SK-N-SH treated with all-trans-retinoic acid at 6 μM for 48 hours (cell line): ENCODE measurements at regions not wholly inside any gene's neighbourhood (a gene's known extent, or its start where the extent isn't known, plus 50 kb on each side); places are given as distances from the start of the nearest gene placed in this dataset.

Experiments
- ATAC-seq: fragments of 200-7000 bp; cut with Tn5 transposase; 3 replicates; pipeline ENCODE4 v1.9.1; 2020; ENCODE audit warnings: mild to moderate bottlenecking, moderate library complexity
- ARNTL ChIP-seq: fragments of 450-650 bp; formaldehyde crosslinking; IDR thresholded peaks from 2 replicates; pipeline ENCODE4 v1.5.0; 2020; ENCODE audit warnings: low read depth, mild to moderate bottlenecking, moderate library complexity, borderline replicate concordance
- BACH2 ChIP-seq: fragments of 250-450 bp; sonication (Bioruptor Pico); IDR thresholded peaks from 2 replicates; pipeline ENCODE4 v1.9.0; 2021; ENCODE audit warnings: mild to moderate bottlenecking, borderline replicate concordance
- CSDC2 ChIP-seq: fragments of 250-450 bp; sonication (Bioruptor Pico); IDR thresholded peaks from 2 replicates; pipeline ENCODE4 v1.5.0; 2020; ENCODE audit warnings: mild to moderate bottlenecking, moderate library complexity
- CSRNP3 ChIP-seq: fragments of 250-450 bp; sonication (Bioruptor Pico); IDR thresholded peaks from 2 replicates; pipeline ENCODE4 v1.5.1; 2021; ENCODE audit warnings: mild to moderate bottlenecking, moderate library complexity
- ESRRG ChIP-seq: fragments of 250-450 bp; sonication (Bioruptor Pico); IDR thresholded peaks from 2 replicates; pipeline ENCODE4 v1.6.1; 2021; ENCODE audit warnings: mild to moderate bottlenecking
- GLIS3 ChIP-seq: fragments of 250-450 bp; sonication (Bioruptor Pico); IDR thresholded peaks from 2 replicates; pipeline ENCODE4 v1.5.0; 2020; ENCODE audit warnings: mild to moderate bottlenecking, moderate library complexity
- OSR1 ChIP-seq: fragments of 250-450 bp; sonication (Bioruptor Pico); IDR thresholded peaks from 2 replicates; pipeline ENCODE4 v1.8.0; 2022; ENCODE audit warnings: moderate library complexity, mild to moderate bottlenecking, inconsistent platforms
- PATZ1 ChIP-seq: fragments of 250-450 bp; sonication (Bioruptor Pico); IDR thresholded peaks from 2 replicates; pipeline ENCODE4 v1.8.0; 2020; ENCODE audit warnings: mild to moderate bottlenecking, moderate library complexity, borderline replicate concordance
- POU6F1 ChIP-seq: fragments of 250-450 bp; sonication (Bioruptor Pico); IDR thresholded peaks from 2 replicates; pipeline ENCODE4 v1.8.0; 2021; ENCODE audit warnings: low read depth, mild to moderate bottlenecking, moderate library complexity, borderline replicate concordance
- PPARA ChIP-seq: fragments of 250-450 bp; sonication (Bioruptor Pico); IDR thresholded peaks from 2 replicates; pipeline ENCODE4 v1.5.0; 2020; ENCODE audit warnings: mild to moderate bottlenecking, borderline replicate concordance
- RARB ChIP-seq: fragments of 250-450 bp; sonication (Bioruptor Pico); IDR thresholded peaks from 2 replicates; pipeline ENCODE4 v1.8.0; 2021; ENCODE audit warnings: mild to moderate bottlenecking, moderate library complexity
- SNAI2 ChIP-seq: fragments of 250-450 bp; sonication (Bioruptor Pico); IDR thresholded peaks from 2 replicates; pipeline ENCODE4 v1.5.0; 2020; ENCODE audit warnings: mild to moderate bottlenecking, moderate library complexity
- TCF4 ChIP-seq: fragments of 250-450 bp; sonication (Bioruptor Pico); IDR thresholded peaks from 2 replicates; pipeline ENCODE4 v1.8.0; 2021; ENCODE audit warnings: mild to moderate bottlenecking, moderate library complexity, borderline replicate concordance
- TOX ChIP-seq: fragments of 250-450 bp; sonication (Bioruptor Pico); IDR thresholded peaks from 2 replicates; pipeline ENCODE4 v1.8.0; 2021; ENCODE audit warnings: mild to moderate bottlenecking, moderate library complexity, borderline replicate concordance
- TSHZ2 ChIP-seq: fragments of 250-450 bp; sonication (Bioruptor Pico); IDR thresholded peaks from 2 replicates; pipeline ENCODE4 v1.5.0; 2020; ENCODE audit warnings: mild to moderate bottlenecking, moderate library complexity
- ZC3H10 ChIP-seq: fragments of 250-450 bp; sonication (Bioruptor Pico); IDR thresholded peaks from 2 replicates; pipeline ENCODE4 v1.5.1; 2021; ENCODE audit warnings: mild to moderate bottlenecking, moderate library complexity
- ZFP3 ChIP-seq: fragments of 250-450 bp; sonication (Bioruptor Pico); IDR thresholded peaks from 2 replicates; pipeline ENCODE4 v1.5.0; 2020; ENCODE audit warnings: mild to moderate bottlenecking, moderate library complexity
- ZFP30 ChIP-seq: fragments of 450-650 bp; formaldehyde crosslinking; IDR thresholded peaks from 2 replicates; pipeline ENCODE4 v1.5.0; 2022; ENCODE audit warnings: mild to moderate bottlenecking, moderate library complexity
- ZNF565 ChIP-seq: fragments of 450-650 bp; formaldehyde crosslinking; conservative IDR thresholded peaks from 2 replicates; pipeline ENCODE4 v1.5.0; 2020; ENCODE audit warnings: low read depth, mild to moderate bottlenecking, moderate library complexity
- ZNF70 ChIP-seq: fragments of 450-650 bp; formaldehyde crosslinking; IDR thresholded peaks from 2 replicates; pipeline ENCODE4 v1.5.0; 2020; ENCODE audit warnings: mild to moderate bottlenecking, moderate library complexity
- ZNF8 ChIP-seq: fragments of 450-650 bp; formaldehyde crosslinking; IDR thresholded peaks from 2 replicates; pipeline ENCODE4 v1.5.0; 2020; ENCODE audit warnings: mild to moderate bottlenecking, moderate library complexity

- ATAC-seq = no peak
- TF ChIP-seq PPARA (CRISPR knock-in tag) (no peak), ZFP30 (CRISPR knock-in tag) (no peak), BACH2 (CRISPR knock-in tag) (no peak), PATZ1 (CRISPR knock-in tag) (no peak), ZC3H10 (CRISPR knock-in tag) (no peak), CSRNP3 (CRISPR knock-in tag) (no peak), TCF4 (CRISPR knock-in tag) (no peak), CSDC2 (CRISPR knock-in tag) (no peak), TOX (CRISPR knock-in tag) (no peak), SNAI2 (CRISPR knock-in tag) (no peak), ESRRG (CRISPR knock-in tag) (no peak), GLIS3 (no peak), ZNF8 (CRISPR knock-in tag) (no peak), TSHZ2 (CRISPR knock-in tag) (no peak), ZNF70 (CRISPR knock-in tag) (no peak), RARB (CRISPR knock-in tag) (no peak), ZNF565 (CRISPR knock-in tag) (no peak), ARNTL (CRISPR knock-in tag) (no peak), OSR1 (CRISPR knock-in tag) (no peak), POU6F1 (CRISPR knock-in tag) (no peak)
Measured at GRCh38 chr10:84606428-84606827, 278.0 kb downstream of the CCSER2 start.

- no peak for TF ChIP-seq ZNF565 (CRISPR knock-in tag)
- no peak for TF ChIP-seq SNAI2 (CRISPR knock-in tag)
- ATAC-seq = no peak
Measured at GRCh38 chr10:84607044-84607443, 278.7 kb downstream of the CCSER2 start.

- ATAC-seq = no peak
- TF ChIP-seq RARB (CRISPR knock-in tag) (no peak), SNAI2 (CRISPR knock-in tag) (no peak), ZFP3 (CRISPR knock-in tag) (no peak), TSHZ2 (CRISPR knock-in tag) (no peak), GLIS3 (no peak), TCF4 (CRISPR knock-in tag) (no peak), ZNF565 (CRISPR knock-in tag) (no peak), ZNF8 (CRISPR knock-in tag) (no peak), CSDC2 (CRISPR knock-in tag) (no peak), ZC3H10 (CRISPR knock-in tag) (no peak), TOX (CRISPR knock-in tag) (no peak), ESRRG (CRISPR knock-in tag) (no peak), ARNTL (CRISPR knock-in tag) (no peak)
Measured at GRCh38 chr10:84607523-84607922, 279.1 kb downstream of the CCSER2 start.
